HUES48 (cell line): ENCODE measurements at regions not wholly inside any gene's neighbourhood (a gene's known extent, or its start where the extent isn't known, plus 50 kb on each side); places are given as distances from the start of the nearest gene placed in this dataset.

Source experiments
- H3K27ac ChIP-seq: one replicate; pipeline ENCODE4 v1.7.0; 2013; ENCODE audit warnings: low read depth, low read length, inconsistent platforms
- H3K27me3 ChIP-seq: 2 replicates; pipeline ENCODE4 v1.6.1; 2013; ENCODE audit warnings: mild to moderate bottlenecking, low read length; ENCODE audit not compliant: control insufficient read depth, insufficient read depth
- H3K36me3 ChIP-seq: 2 replicates; pipeline ENCODE4 v1.6.1; 2013; ENCODE audit warnings: low read length; ENCODE audit not compliant: control insufficient read depth, insufficient read depth
- H3K4me1 ChIP-seq: 2 replicates; pipeline ENCODE4 v1.6.1; 2013; ENCODE audit warnings: mild to moderate bottlenecking, low read length; ENCODE audit not compliant: control insufficient read depth, insufficient read depth
- H3K4me3 ChIP-seq: 2 replicates; pipeline ENCODE4 v1.5.1; 2013; ENCODE audit warnings: mild to moderate bottlenecking, low read depth, low read length
- H3K9ac ChIP-seq: 2 replicates; pipeline ENCODE4 v1.6.1; 2013; ENCODE audit warnings: mild to moderate bottlenecking, low read depth, low read length, moderate library complexity
- H3K9me3 ChIP-seq: 2 replicates; pipeline ENCODE4 v1.6.1; 2013; ENCODE audit warnings: low read length; ENCODE audit not compliant: control insufficient read depth, insufficient read depth

DNA sequence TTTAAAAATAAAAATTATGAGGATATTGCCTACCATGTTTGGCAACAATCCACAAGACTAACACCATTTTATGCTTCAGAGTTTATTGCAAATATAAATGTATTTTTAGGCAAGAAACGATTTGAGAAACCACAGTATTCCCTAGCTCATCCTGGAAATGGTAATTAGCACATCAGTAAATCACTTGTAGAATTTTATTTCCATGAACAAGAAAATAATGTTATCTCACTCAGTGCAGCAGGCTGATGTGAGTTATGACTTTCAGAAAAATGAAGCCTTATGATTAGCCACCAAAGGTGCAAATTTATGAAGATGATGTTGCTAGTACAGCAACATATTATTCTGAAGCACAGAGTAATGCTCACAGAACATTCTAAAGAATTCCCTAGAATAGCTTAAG is 127.7 kb upstream of the GJE1 start:
- Histone ChIP-seq H3K27ac (no peak overlapping the region), H3K9ac (no peak overlapping the region), H3K27me3 (no peaks in the 10 kb centered on the region), H3K4me1 (peaks cover 5% of the 10 kb centered on the region; the same call in 1 of the 2 replicates), H3K9me3 (no peaks in the 10 kb centered on the region; the same call in 1 of the 2 replicates), H3K4me3 (no peak overlapping the region), H3K36me3 (no peaks in the 10 kb centered on the region)

DNA sequence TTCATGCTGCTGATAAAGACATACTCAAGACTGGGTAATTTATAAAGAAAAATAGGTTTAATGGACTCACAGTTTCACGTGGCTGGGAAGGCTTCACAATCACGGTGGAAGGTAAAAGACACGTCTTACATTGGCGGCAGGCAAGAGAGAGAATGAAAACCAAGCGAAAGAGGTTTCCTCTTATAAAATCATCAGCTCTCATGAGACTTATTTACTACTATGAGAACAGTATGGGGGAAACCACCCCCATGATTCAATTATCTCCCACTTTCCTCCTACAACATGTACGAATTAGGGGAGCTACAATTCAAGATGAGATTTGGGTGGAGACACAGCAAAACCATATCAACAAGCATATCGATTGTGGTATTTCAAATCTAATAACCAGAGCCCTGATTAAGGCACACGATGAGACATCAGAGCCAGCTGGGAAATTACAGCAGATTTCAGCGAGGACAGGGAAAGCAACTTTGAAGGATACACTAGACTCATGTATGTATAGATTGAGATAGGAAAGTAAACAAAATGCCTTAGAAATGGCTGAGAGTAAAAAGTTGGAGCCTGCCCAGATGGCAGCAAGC is 129.8 kb upstream of the GJE1 start:
- Histone ChIP-seq H3K9me3 (no peaks in the 10 kb centered on the region; the same call in 1 of the 2 replicates), H3K27ac (no peak overlapping the region)

DNA sequence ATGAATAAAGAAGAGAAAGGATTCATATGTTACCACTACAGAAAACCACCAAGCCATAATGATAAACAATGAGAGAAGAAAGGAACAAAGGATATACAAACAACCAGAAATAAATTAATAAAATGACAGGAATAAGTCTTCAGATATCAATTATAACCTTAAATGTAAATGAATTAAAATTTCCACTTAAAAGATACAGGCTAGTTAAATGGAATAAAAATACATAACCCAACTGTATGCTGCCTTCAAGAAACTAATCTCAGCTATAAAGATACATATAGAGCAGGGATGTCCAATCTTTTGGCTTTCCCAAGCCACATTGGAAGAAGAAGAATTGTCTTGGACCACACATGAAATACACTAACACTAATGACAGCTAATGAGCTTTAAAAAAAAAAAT is 135.9 kb upstream of the GJE1 start:
- H3K27ac ChIP-seq = no peak overlapping the region
- H3K36me3 ChIP-seq = no peaks in the 10 kb centered on the region
- peaks cover 4% of the 10 kb centered on the region; the same call in 1 of the 2 replicates for H3K9me3 ChIP-seq
- H3K4me3 ChIP-seq = no peak overlapping the region
- no peaks in the 10 kb centered on the region for H3K4me1 ChIP-seq
- H3K27me3 ChIP-seq = no peaks in the 10 kb centered on the region
- no peak overlapping the region for H3K9ac ChIP-seq

More for the DNA sequence above, 129.8 kb upstream of the GJE1 start:
- Histone ChIP-seq H3K36me3 (no peaks in the 10 kb centered on the region), H3K4me3 (no peak overlapping the region), H3K9ac (no peak overlapping the region), H3K4me1 (peaks cover 2% of the 10 kb centered on the region; the same call in 1 of the 2 replicates), H3K27me3 (no peaks in the 10 kb centered on the region)

DNA sequence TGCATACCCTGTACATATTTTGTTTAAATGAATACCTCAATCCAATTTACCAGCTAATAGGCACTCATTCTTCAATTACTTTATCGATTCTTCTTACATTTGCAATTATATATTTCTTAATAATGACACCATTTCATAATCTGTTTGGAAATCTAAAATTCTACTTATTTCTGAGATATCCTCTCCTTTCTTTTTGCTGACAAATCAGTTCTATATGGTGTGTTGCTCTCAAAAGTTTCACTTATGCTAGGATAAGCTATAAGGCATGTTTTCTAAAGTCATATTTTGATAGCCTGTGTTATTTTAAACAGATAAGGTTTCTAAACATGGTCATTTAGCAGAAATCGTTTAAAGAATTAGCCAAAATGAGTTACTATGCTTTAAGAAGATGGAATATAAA is 140.6 kb upstream of the GJE1 start:
- Histone ChIP-seq H3K9me3 (peaks cover 4% of the 10 kb centered on the region; the same call in 1 of the 2 replicates), H3K27ac (no peak overlapping the region), H3K4me1 (peaks cover 18% of the 10 kb centered on the region), H3K4me3 (no peak overlapping the region), H3K27me3 (no peaks in the 10 kb centered on the region), H3K9ac (no peak overlapping the region), H3K36me3 (no peaks in the 10 kb centered on the region)

DNA sequence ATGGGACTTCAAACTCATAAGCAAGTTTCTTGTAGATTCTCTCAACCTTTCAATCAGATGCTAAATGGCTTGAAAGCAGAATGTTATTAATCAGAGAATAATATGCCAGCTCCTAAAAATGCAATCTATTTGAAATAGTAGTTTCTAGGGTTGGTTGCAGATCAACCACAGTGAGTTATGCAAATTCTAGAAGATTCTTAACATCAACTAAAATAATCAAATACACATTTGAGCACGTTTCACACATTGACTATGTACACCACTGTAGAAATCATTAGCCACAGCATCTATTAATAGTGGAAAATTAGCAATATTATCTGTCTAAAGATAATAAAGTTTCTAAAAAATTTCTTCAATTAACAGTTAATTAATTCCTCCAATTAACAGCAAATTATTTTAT is 141.9 kb upstream of the GJE1 start:
- Histone ChIP-seq H3K9ac (no peak overlapping the region), H3K4me3 (no peak overlapping the region), H3K4me1 (peaks cover 24% of the 10 kb centered on the region), H3K36me3 (no peaks in the 10 kb centered on the region), H3K9me3 (no peaks in the 10 kb centered on the region), H3K27me3 (no peaks in the 10 kb centered on the region), H3K27ac (no peak overlapping the region)

DNA sequence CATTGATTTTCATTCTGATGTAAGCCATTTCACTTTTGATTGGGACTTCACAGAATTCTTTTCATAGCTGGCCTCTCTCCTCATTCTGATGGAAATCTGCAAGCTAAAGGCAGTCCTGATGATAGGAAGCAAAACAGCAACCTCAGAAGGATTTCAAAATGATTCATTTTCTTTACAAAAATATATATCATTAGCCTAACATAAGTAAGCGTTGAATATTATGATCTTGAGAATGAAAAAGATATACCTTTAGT is 143.1 kb upstream of the GJE1 start:
- H3K27me3 ChIP-seq = no peaks in the 10 kb centered on the region
- H3K36me3 ChIP-seq = no peaks in the 10 kb centered on the region
- H3K9ac ChIP-seq = no peak overlapping the region
- H3K27ac ChIP-seq = peak overlapping the region; percentile 25
- no peaks in the 10 kb centered on the region for H3K9me3 ChIP-seq
- peaks cover 25% of the 10 kb centered on the region for H3K4me1 ChIP-seq
- peak overlapping the region; percentile 42; the same call in 1 of the 2 replicates for H3K4me3 ChIP-seq

DNA sequence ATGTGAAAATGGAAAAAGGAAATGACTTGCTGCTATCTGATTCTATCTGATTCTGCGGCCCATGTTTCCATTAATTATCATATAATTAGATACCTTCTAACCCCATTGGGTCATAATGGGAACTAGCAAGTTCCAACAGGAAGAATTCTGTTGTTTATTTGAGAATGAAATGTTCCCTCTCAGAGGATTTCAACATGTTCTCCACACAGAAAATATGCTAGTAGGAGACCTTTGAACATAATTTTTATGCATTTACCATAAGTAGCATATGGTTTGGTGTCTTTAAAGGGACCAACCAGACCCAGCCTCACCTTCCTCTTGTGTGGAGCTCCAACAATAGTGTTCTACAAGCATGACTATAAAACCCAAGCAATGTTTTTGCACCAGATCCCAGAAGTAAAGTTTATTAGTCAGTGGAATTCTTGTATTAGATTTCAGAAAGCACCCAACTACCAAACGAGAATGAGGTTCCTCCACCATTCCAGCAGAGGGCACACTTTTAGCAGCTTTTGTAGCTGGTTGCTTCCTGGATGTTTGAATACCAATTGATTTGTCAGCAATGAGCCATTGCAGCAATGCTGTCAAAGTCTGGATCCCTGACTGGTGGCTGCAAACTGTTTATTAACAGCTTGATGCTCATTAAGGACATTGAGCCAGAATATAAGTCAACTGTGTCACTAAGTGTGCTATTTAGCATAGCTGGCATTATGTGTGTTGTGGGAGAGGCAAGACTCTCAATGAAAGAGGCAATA is 143.6 kb upstream of the GJE1 start:
- no peaks in the 10 kb centered on the region for H3K36me3 ChIP-seq
- no peaks in the 10 kb centered on the region for H3K9me3 ChIP-seq
- no peaks in the 10 kb centered on the region for H3K27me3 ChIP-seq
- peak overlapping the region; percentile 42; the same call in 1 of the 2 replicates for H3K4me3 ChIP-seq
- H3K4me1 ChIP-seq = peaks cover 30% of the 10 kb centered on the region
- no peak overlapping the region for H3K9ac ChIP-seq
- peak overlapping the region; percentile 48 for H3K27ac ChIP-seq

DNA sequence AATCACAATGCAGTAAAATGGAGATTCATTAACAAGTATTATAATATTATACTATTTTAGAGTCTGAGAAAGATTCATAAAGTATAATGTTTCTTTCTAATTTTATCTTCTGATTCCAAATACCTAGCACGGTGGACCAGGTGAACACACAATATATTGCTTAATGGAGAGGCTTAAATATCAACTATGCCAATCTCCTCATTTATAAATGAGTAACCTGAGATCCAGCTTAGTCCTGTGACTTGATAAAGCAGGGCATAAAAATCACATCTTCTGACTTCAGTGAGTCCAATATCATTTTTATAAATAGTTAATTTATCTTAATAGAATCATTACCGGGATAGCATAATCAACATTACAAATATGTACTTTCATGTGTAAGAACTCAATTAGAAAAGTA is 144.4 kb upstream of the GJE1 start:
- Histone ChIP-seq H3K27me3 (no peaks in the 10 kb centered on the region), H3K4me3 (no peak overlapping the region), H3K9me3 (no peaks in the 10 kb centered on the region), H3K4me1 (peaks cover 36% of the 10 kb centered on the region), H3K9ac (no peak overlapping the region), H3K27ac (no peak overlapping the region), H3K36me3 (no peaks in the 10 kb centered on the region)

DNA sequence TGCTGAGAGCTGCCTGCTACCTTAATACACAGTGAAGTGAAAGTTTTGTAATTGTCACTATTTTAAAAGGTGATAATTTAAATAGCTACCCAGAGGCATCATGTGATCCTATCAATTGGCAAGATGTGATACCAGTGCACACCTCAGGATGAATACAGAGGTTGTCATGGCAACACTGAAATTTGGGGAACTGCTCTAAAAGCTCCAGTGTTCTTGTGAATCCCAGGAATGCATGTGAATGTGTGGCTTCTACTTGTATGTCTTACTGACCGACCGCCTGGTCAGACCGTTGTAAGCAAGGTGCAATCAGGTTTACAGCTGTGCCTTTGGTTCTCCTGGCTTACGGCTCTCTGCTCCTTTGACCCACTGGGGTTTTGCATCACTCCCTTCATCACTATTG is 146.3 kb upstream of the GJE1 start:
- no peak overlapping the region for H3K9ac ChIP-seq
- no peaks in the 10 kb centered on the region for H3K27me3 ChIP-seq
- H3K36me3 ChIP-seq = no peaks in the 10 kb centered on the region
- no peaks in the 10 kb centered on the region for H3K9me3 ChIP-seq
- H3K4me1 ChIP-seq = peaks cover 36% of the 10 kb centered on the region
- no peak overlapping the region for H3K4me3 ChIP-seq
- no peak overlapping the region for H3K27ac ChIP-seq

DNA sequence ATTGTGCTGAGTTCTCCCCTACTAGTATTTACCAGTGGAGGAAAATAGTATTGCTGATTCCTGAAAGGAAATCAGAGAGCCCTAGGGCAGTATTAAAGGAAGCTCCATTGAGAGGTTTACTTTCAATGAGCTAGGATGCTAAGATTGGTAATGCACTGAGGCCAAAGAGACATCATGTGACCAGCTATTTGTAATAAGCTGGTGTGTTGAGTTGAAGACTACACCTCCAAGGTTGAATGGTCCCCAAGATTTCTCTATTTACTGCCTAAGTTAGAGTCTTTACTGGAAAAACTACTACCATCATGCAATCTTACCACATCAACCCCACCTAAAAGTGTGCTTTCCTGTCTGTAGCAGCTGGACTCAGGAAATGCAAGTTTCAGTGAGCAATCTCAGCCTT is 151.5 kb upstream of the GJE1 start:
- H3K27ac ChIP-seq = no peak overlapping the region
- no peak overlapping the region for H3K9ac ChIP-seq
- peaks cover 12% of the 10 kb centered on the region; the same call in 1 of the 2 replicates for H3K4me1 ChIP-seq
- no peaks in the 10 kb centered on the region for H3K9me3 ChIP-seq
- no peaks in the 10 kb centered on the region for H3K36me3 ChIP-seq
- no peak overlapping the region for H3K4me3 ChIP-seq
- H3K27me3 ChIP-seq = no peaks in the 10 kb centered on the region

DNA sequence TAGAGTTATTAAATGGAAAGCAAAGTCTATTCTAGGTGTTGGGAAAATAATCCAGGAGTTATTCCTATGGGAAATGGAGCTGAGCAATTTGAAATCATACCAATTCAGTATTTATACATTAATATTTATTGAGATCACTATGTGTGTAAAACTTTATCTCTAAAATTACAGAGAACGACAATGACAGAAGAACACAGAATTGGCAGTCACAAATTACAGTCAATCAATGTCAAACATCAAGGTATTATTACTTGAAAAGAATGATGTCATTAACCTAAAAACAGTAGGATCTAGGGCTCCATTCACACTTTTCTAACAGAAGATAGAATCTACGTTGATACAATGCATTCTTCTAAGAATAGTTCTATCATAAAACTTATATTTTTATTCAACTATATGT is 154.9 kb upstream of the GJE1 start:
- Histone ChIP-seq H3K27ac (no peak overlapping the region), H3K27me3 (no peaks in the 10 kb centered on the region), H3K9me3 (no peaks in the 10 kb centered on the region), H3K4me1 (no peaks in the 10 kb centered on the region), H3K36me3 (no peaks in the 10 kb centered on the region), H3K4me3 (no peak overlapping the region), H3K9ac (no peak overlapping the region)
